H9 (cell line): ENCODE measurements at regions not wholly inside any gene's neighbourhood (a gene's known extent, or its start where the extent isn't known, plus 50 kb on each side); places are given as distances from the start of the nearest gene placed in this dataset.

Experiments used
- DNase-seq: peaks from one replicate; pipeline ENCODE4 v3.0.0-alpha.2; 2017
- H2AFZ ChIP-seq: one replicate; pipeline ENCODE4 v1.6.1; 2013; ENCODE audit warnings: mild to moderate bottlenecking, low read length, control low read depth, moderate library complexity
- H2AK5ac ChIP-seq: 2 replicates; pipeline ENCODE4 v1.6.1; 2013; ENCODE audit warnings: low read length, control low read depth, mixed read lengths; ENCODE audit not compliant: insufficient read length
- H2BK120ac ChIP-seq: one replicate; pipeline ENCODE4 v1.6.1; 2013; ENCODE audit warnings: low read depth, mild to moderate bottlenecking, low read length, control low read depth, inconsistent platforms; ENCODE audit not compliant: poor library complexity, severe bottlenecking
- H2BK12ac ChIP-seq: 2 replicates; pipeline ENCODE4 v1.6.1; 2013; ENCODE audit warnings: low read length, control low read depth, mixed read lengths, low read depth; ENCODE audit not compliant: insufficient read length
- H2BK15ac ChIP-seq: 2 replicates; pipeline ENCODE4 v1.6.1; 2013; ENCODE audit warnings: low read depth, low read length, control low read depth
- H2BK20ac ChIP-seq: one replicate; pipeline ENCODE4 v1.6.1; 2013; ENCODE audit warnings: low read depth, mild to moderate bottlenecking, low read length, control low read depth, inconsistent platforms; ENCODE audit not compliant: poor library complexity, severe bottlenecking
- H2BK5ac ChIP-seq: 2 replicates; pipeline ENCODE4 v1.6.1; 2013; ENCODE audit warnings: low read length, control low read depth, mixed read lengths; ENCODE audit not compliant: insufficient read length
- H3K14ac ChIP-seq: 2 replicates; pipeline ENCODE4 v1.6.1; 2013; ENCODE audit warnings: low read length, control low read depth; ENCODE audit not compliant: insufficient read depth
- H3K18ac ChIP-seq: 2 replicates; pipeline ENCODE4 v1.6.1; 2013; ENCODE audit warnings: low read depth, mild to moderate bottlenecking, mixed read lengths, low read length, control low read depth; ENCODE audit not compliant: insufficient read length
- H3K23ac ChIP-seq: 2 replicates; pipeline ENCODE4 v1.6.1; 2013; ENCODE audit warnings: low read length, control low read depth, mixed read lengths, low read depth; ENCODE audit not compliant: insufficient read length
- H3K23me2 ChIP-seq: 2 replicates; pipeline ENCODE4 v1.6.1; 2013; ENCODE audit warnings: low read depth, mild to moderate bottlenecking, mixed read lengths, low read length, control low read depth; ENCODE audit not compliant: insufficient read length, poor library complexity, severe bottlenecking
- H3K27ac ChIP-seq: 2 replicates; pipeline ENCODE4 v1.5.1; 2013; ENCODE audit warnings: low read length, control low read depth, mixed read lengths, low read depth; ENCODE audit not compliant: insufficient read length
- H3K27me3 ChIP-seq: 2 replicates; pipeline ENCODE4 v1.6.1; 2013; ENCODE audit warnings: low read length, control low read depth, inconsistent platforms; ENCODE audit not compliant: insufficient read depth
- H3K4ac ChIP-seq: 2 replicates; pipeline ENCODE4 v1.6.1; 2013; ENCODE audit warnings: low read depth, mild to moderate bottlenecking, control low read depth, inconsistent platforms, low read length, moderate library complexity
- H3K4me1 ChIP-seq: 2 replicates; pipeline ENCODE4 v1.6.1; 2013; ENCODE audit warnings: low read length, control low read depth, inconsistent platforms; ENCODE audit not compliant: insufficient read depth
- H3K4me2 ChIP-seq: 2 replicates; pipeline ENCODE4 v1.6.1; 2013; ENCODE audit warnings: low read length, control low read depth, mixed read lengths; ENCODE audit not compliant: insufficient read length, insufficient read depth
- H3K56ac ChIP-seq: 2 replicates; pipeline ENCODE4 v1.6.1; 2013; ENCODE audit warnings: low read depth, mild to moderate bottlenecking, mixed read lengths, low read length, control low read depth; ENCODE audit not compliant: insufficient read length
- H3K79me1 ChIP-seq: 2 replicates; pipeline ENCODE4 v1.6.1; 2013; ENCODE audit warnings: low read depth, mild to moderate bottlenecking, moderate library complexity, low read length, control low read depth, inconsistent platforms; ENCODE audit not compliant: insufficient read depth, poor library complexity, severe bottlenecking
- H3K79me2 ChIP-seq: 2 replicates; pipeline ENCODE4 v1.6.1; 2013; ENCODE audit warnings: low read length, control low read depth, inconsistent platforms; ENCODE audit not compliant: insufficient read depth
- H3K9ac ChIP-seq: 2 replicates; pipeline ENCODE4 v1.6.1; 2013; ENCODE audit warnings: low read length, control low read depth, mixed read lengths; ENCODE audit not compliant: insufficient read length; ENCODE audit errors: extremely low read depth
- H3K9me3 ChIP-seq: one replicate; pipeline ENCODE4 v1.6.1; 2013; ENCODE audit warnings: low read depth, low read length, inconsistent platforms; ENCODE audit not compliant: control insufficient read depth
- H3T11ph ChIP-seq: one replicate; pipeline ENCODE4 v1.6.1; 2013; ENCODE audit warnings: mild to moderate bottlenecking, low read length, control low read depth, inconsistent platforms
- H4K20me1 ChIP-seq: one replicate; pipeline ENCODE4 v1.6.1; 2013; ENCODE audit not compliant: control insufficient read depth, insufficient read length, insufficient read depth
- H4K5ac ChIP-seq: 2 replicates; pipeline ENCODE4 v1.6.1; 2013; ENCODE audit warnings: low read depth, mild to moderate bottlenecking, mixed read lengths, low read length, control low read depth; ENCODE audit not compliant: insufficient read length
- H4K8ac ChIP-seq: replicated peaks from 2 replicates; pipeline ENCODE4 v1.6.1; 2013; ENCODE audit warnings: low read length, control low read depth, mixed read lengths, low read depth; ENCODE audit not compliant: insufficient read length
- H4K91ac ChIP-seq: 2 replicates; pipeline ENCODE4 v1.6.1; 2013; ENCODE audit warnings: low read depth, mild to moderate bottlenecking, moderate library complexity, mixed read lengths, low read length, control low read depth; ENCODE audit not compliant: insufficient read length
- H3K27ac Mint-ChIP-seq, 3 experiments: 2 replicates in 2 of 3; 3 replicates in 1 of 3; pipeline ENCODE4 v1.8.0; 2020 to 2021; ENCODE audit warnings: mixed read lengths in 3 of 3, mild to moderate bottlenecking in 1 of 3, moderate library complexity in 1 of 3
- H3K27me3 Mint-ChIP-seq: 2 replicates; pipeline ENCODE4 v1.8.0; 2021; ENCODE audit warnings: low read depth, mild to moderate bottlenecking, moderate library complexity, mixed read lengths
- H3K36me3 Mint-ChIP-seq, 3 experiments: 2 replicates in 2 of 3; 3 replicates in 1 of 3; pipeline ENCODE4 v1.8.0; 2020 to 2021; ENCODE audit warnings: low read depth in 3 of 3, mixed read lengths in 3 of 3; ENCODE audit not compliant: insufficient read depth in 1 of 3
- H3K4me1 Mint-ChIP-seq, 2 experiments: 2 replicates each; pipeline ENCODE4 v1.8.0; 2020; ENCODE audit warnings: mixed read lengths in 2 of 2
- H3K4me3 Mint-ChIP-seq, 2 experiments: 2 replicates in 1 of 2; 3 replicates in 1 of 2; pipeline ENCODE4 v1.8.0; 2020 to 2021; ENCODE audit warnings: mild to moderate bottlenecking in 2 of 2, mixed read lengths in 2 of 2, moderate library complexity in 1 of 2
- H3K9me3 Mint-ChIP-seq, 2 experiments: 2 replicates in 1 of 2; 3 replicates in 1 of 2; pipeline ENCODE4 v1.8.0; 2020; ENCODE audit warnings: mild to moderate bottlenecking in 2 of 2, mixed read lengths in 2 of 2, moderate library complexity in 1 of 2
- WGBS: extraction: QIAGEN DNeasy Blood & Tissue Kit; methylation state at CpG from one replicate; pipeline ENCODE4 v1.1.7; 2013; ENCODE audit warnings: missing lambda C conversion rate, low lambda C conversion rate, mixed read lengths; ENCODE audit not compliant: insufficient read length; ENCODE audit errors: extremely low coverage; 5-methylcytosine and 5-hydroxymethylcytosine counted together
- TF ChIP-seq, protein P1 (sequence below): fragments of 200-600 bp; sonication (generic); conservative IDR thresholded peaks from 3 replicates; pipeline ENCODE4 v1.8.0; 2021; ENCODE audit warnings: antibody characterized with exemption, mild to moderate bottlenecking

DNA sequence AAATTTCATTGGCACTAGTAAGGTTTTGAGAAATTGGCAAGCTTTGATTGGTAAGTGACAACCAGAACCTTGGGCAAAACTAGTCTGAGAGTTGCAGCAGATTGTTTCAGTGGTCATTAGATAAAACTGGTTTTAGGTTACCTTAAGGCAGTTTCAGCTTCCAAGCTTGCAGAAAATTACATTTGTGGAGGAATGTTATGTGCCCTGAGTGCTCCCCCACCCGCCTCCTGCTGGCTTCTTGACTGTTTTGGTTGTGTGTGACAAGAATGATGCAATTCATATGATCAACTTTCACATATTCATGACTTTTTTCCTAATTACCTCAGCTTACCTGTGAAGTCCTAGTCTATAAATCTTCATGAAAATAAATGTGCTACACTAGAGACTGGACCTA is 599.5 kb upstream of the ZNF804A start:
- no peaks in the 10 kb centered on the region for H3K27me3 Mint-ChIP-seq

More for the DNA sequence above, 599.5 kb upstream of the ZNF804A start:
- Histone ChIP-seq H3K4ac (no peak overlapping the region), H3K9ac (no peak overlapping the region), H4K5ac (no peak overlapping the region), H3K18ac (no peak overlapping the region), H3K27me3 (no peaks in the 10 kb centered on the region), H4K20me1 (no peaks in the 10 kb centered on the region), H3K9me3 (no peaks in the 10 kb centered on the region), H4K91ac (no peak overlapping the region), H3K79me2 (no peaks in the 10 kb centered on the region), H3K79me1 (no peaks in the 10 kb centered on the region), H3K4me2 (no peak overlapping the region), H2AK5ac (no peak overlapping the region), H3K14ac (no peak overlapping the region), H3K4me1 (peaks cover 2% of the 10 kb centered on the region; the same call in 1 of the 2 replicates), H3K23me2 (no peaks in the 10 kb centered on the region), H4K8ac (no peak overlapping the region), H2BK120ac (no peak overlapping the region), H2BK15ac (no peak overlapping the region), H3K23ac (no peak overlapping the region), H3K27ac (no peak overlapping the region), H3K56ac (no peak overlapping the region), H2BK5ac (no peak overlapping the region), H2AFZ (no peak overlapping the region), H3T11ph (no peak overlapping the region), H2BK20ac (no peak overlapping the region), H2BK12ac (no peak overlapping the region)
- no peak overlapping the region for H3K27ac Mint-ChIP-seq
- DNase-seq: no peak
- no CpG with 5 or more reads among the region's 1 CpG for WGBS
- TF ChIP-seq, protein P1, sequence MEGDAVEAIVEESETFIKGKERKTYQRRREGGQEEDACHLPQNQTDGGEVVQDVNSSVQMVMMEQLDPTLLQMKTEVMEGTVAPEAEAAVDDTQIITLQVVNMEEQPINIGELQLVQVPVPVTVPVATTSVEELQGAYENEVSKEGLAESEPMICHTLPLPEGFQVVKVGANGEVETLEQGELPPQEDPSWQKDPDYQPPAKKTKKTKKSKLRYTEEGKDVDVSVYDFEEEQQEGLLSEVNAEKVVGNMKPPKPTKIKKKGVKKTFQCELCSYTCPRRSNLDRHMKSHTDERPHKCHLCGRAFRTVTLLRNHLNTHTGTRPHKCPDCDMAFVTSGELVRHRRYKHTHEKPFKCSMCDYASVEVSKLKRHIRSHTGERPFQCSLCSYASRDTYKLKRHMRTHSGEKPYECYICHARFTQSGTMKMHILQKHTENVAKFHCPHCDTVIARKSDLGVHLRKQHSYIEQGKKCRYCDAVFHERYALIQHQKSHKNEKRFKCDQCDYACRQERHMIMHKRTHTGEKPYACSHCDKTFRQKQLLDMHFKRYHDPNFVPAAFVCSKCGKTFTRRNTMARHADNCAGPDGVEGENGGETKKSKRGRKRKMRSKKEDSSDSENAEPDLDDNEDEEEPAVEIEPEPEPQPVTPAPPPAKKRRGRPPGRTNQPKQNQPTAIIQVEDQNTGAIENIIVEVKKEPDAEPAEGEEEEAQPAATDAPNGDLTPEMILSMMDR: no peak
- H3K4me1 Mint-ChIP-seq: peaks cover 35 to 38% of the 10 kb centered on the region in 2 experiments
- no peak overlapping the region for H3K4me3 Mint-ChIP-seq
- no peaks in the 10 kb centered on the region for H3K9me3 Mint-ChIP-seq
- H3K36me3 Mint-ChIP-seq: no peaks in the 10 kb centered on the region
